GM19035 (cell line): ENCODE measurements at regions not wholly inside any gene's neighbourhood (a gene's known extent, or its start where the extent isn't known, plus 50 kb on each side); places are given as distances from the start of the nearest gene placed in this dataset.
"Not testable (repeated sequence)": the region's sequence is repeated elsewhere in the genome, so short reads cannot be mapped to it uniquely, and the experiment has no call there.

Source experiments
- ATAC-seq: cut with Tn5 transposase; IDR thresholded peaks from one replicate; pipeline ENCODE4 v1.9.1; 2021; ENCODE audit not compliant: unreplicated experiment

- ATAC-seq: no peak
Measured at GRCh38 chr3:137295336-137295735, 337.6 kb downstream of the IL20RB start.

- no peak for ATAC-seq
Measured at GRCh38 chr3:137296116-137296515, 338.3 kb downstream of the IL20RB start.

- ATAC-seq: no peak
Measured at GRCh38 chr3:137297770-137298169, 340.0 kb downstream of the IL20RB start.

GRCh38 chr3:137300703-137301102, 342.9 kb downstream of the IL20RB start:
- no peak for ATAC-seq

GRCh38 chr3:137304313-137305056, 346.7 kb downstream of the IL20RB start:
- no peak for ATAC-seq

- no peak for ATAC-seq
Measured at GRCh38 chr3:137324114-137324513, 366.3 kb downstream of the IL20RB start.

- no peak for ATAC-seq
Measured at GRCh38 chr3:137325170-137325569, 367.4 kb downstream of the IL20RB start.

GRCh38 chr3:137325934-137326333, 368.2 kb downstream of the IL20RB start:
- no peak for ATAC-seq

GRCh38 chr3:137329594-137329993, 371.8 kb downstream of the IL20RB start:
- no peak for ATAC-seq

GRCh38 chr3:137330246-137330645, 372.5 kb downstream of the IL20RB start:
- ATAC-seq: no peak

GRCh38 chr3:137332297-137332696, 374.5 kb downstream of the IL20RB start:
- no peak for ATAC-seq

- no peak for ATAC-seq
Measured at GRCh38 chr3:137335478-137335877, 377.7 kb downstream of the IL20RB start.

- ATAC-seq: not testable (repeated sequence)
Measured at GRCh38 chr3:137338400-137338799, 380.6 kb downstream of the IL20RB start.

GRCh38 chr3:137343283-137343682, 385.5 kb downstream of the IL20RB start:
- ATAC-seq: no peak

- ATAC-seq: no peak
Measured at GRCh38 chr3:137347132-137347531, 389.3 kb downstream of the IL20RB start.

- no peak for ATAC-seq
Measured at GRCh38 chr3:137347817-137348368, 390.1 kb downstream of the IL20RB start.

- no peak for ATAC-seq
Measured at GRCh38 chr3:137348936-137349335, 391.2 kb downstream of the IL20RB start.

- ATAC-seq: no peak
Measured at GRCh38 chr3:137349557-137350348, 392.0 kb downstream of the IL20RB start.

GRCh38 chr3:137360531-137361201, 402.9 kb downstream of the IL20RB start:
- no peak for ATAC-seq

- no peak for ATAC-seq
Measured at GRCh38 chr3:137382005-137382594, 382.0 kb upstream of the SOX14 start.

GRCh38 chr3:137385922-137386321, 378.2 kb upstream of the SOX14 start:
- ATAC-seq: no peak
